ENCODE measurements at regions not wholly inside any gene's neighbourhood (a gene's known extent, or its start where the extent isn't known, plus 50 kb on each side); places are given as distances from the start of the nearest gene placed in this dataset.

GRCh38 chr1:73775896-73776295 is 422.1 kb downstream of the LRRIQ3 start:
- no peak for ATAC-seq
- H3K4me1 ChIP-seq = no peaks in the 10 kb centered on the region
- H3K27me3 ChIP-seq = no peaks in the 10 kb centered on the region
- TF ChIP-seq, protein P1, sequence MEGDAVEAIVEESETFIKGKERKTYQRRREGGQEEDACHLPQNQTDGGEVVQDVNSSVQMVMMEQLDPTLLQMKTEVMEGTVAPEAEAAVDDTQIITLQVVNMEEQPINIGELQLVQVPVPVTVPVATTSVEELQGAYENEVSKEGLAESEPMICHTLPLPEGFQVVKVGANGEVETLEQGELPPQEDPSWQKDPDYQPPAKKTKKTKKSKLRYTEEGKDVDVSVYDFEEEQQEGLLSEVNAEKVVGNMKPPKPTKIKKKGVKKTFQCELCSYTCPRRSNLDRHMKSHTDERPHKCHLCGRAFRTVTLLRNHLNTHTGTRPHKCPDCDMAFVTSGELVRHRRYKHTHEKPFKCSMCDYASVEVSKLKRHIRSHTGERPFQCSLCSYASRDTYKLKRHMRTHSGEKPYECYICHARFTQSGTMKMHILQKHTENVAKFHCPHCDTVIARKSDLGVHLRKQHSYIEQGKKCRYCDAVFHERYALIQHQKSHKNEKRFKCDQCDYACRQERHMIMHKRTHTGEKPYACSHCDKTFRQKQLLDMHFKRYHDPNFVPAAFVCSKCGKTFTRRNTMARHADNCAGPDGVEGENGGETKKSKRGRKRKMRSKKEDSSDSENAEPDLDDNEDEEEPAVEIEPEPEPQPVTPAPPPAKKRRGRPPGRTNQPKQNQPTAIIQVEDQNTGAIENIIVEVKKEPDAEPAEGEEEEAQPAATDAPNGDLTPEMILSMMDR (IDR thresholded peaks at IDR 0.05) = no peak
- no peaks in the 10 kb centered on the region for H3K36me3 ChIP-seq
- no peak for DNase-seq
- no peak overlapping the region for H3K27ac ChIP-seq
- no peaks in the 10 kb centered on the region for H3K9me3 ChIP-seq
- intact Hi-C loops (cut with DNase I) = no loop called here
- no peak overlapping the region for H3K4me3 ChIP-seq

DNA sequence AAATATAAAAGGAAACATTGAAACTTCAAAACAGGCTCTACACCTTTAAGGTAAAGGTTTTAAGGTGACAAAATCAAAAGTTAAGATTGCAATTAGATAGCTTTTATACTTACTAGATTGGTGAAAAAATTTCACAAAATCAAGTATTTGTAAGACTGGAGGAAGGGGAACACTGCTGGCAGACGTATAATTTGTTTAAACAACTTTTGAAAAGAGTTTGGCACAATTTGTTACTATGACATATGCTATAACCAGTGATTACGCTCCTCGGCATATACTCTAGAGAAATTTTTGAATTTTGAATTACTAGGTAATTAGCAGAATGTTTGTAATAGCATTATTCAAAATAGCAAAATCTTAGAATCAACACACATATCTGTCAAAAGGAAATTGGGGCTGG is 425.0 kb downstream of the LRRIQ3 start:
- Histone ChIP-seq H3K36me3 (no peaks in the 10 kb centered on the region), H3K27me3 (no peaks in the 10 kb centered on the region), H3K4me3 (no peak overlapping the region), H3K4me1 (no peaks in the 10 kb centered on the region), H3K27ac (no peak overlapping the region), H3K9me3 (no peaks in the 10 kb centered on the region)
- ATAC-seq (no peak), DNase-seq (no peak)
- TF ChIP-seq, protein P1 (IDR thresholded peaks at IDR 0.05) = no peak
- WGBS, 2 donors = 74 to 77% methylated on average over 3 of the region's 3 CpGs
- intact Hi-C loops (cut with DNase I) = no loop called here

- Histone ChIP-seq H3K36me3 (no peaks in the 10 kb centered on the region), H3K4me3 (no peak overlapping the region), H3K27me3 (no peaks in the 10 kb centered on the region), H3K27ac (no peak overlapping the region), H3K9me3 (no peaks in the 10 kb centered on the region), H3K4me1 (no peaks in the 10 kb centered on the region)
- DNase-seq (no peak), ATAC-seq (no peak)
- intact Hi-C loops (cut with DNase I) = no loop called here
- 92 to 93% methylated on average over 8 of the region's 8 CpGs for WGBS, 2 donors
- TF ChIP-seq, protein P1 (IDR thresholded peaks at IDR 0.05) = no peak
Observed at GRCh38 chr1:73771396-73771795, 426.6 kb downstream of the LRRIQ3 start.

- ATAC-seq = peak in 1 of 8 donors; percentile 59
- H3K4me3 ChIP-seq = no peak overlapping the region
- no peak for DNase-seq
- H3K27me3 ChIP-seq = no peaks in the 10 kb centered on the region
- H3K9me3 ChIP-seq = no peaks in the 10 kb centered on the region
- intact Hi-C loops (cut with DNase I) = no loop called here
- H3K36me3 ChIP-seq = no peaks in the 10 kb centered on the region
- H3K27ac ChIP-seq = no peak overlapping the region
- 85 to 87% methylated on average over 10 of the region's 10 CpGs for WGBS, 2 donors
- TF ChIP-seq, protein P1 (IDR thresholded peaks at IDR 0.05) = no peak
- H3K4me1 ChIP-seq = no peaks in the 10 kb centered on the region
Observed at GRCh38 chr1:73770109-73770905, 427.7 kb downstream of the LRRIQ3 start.
